ENCODE measurements at regions not wholly inside any gene's neighbourhood (a gene's known extent, or its start where the extent isn't known, plus 50 kb on each side); places are given as distances from the start of the nearest gene placed in this dataset.

- H3K27ac ChIP-seq (ENCODE audit: low read depth in 2 of 2, low read length in 1 of 2), result no peak overlapping the region
- POLR2A ChIA-PET, result no interaction called here
- TF ChIP-seq POLR2AphosphoS5 (IDR thresholded peaks at IDR 0.05; ENCODE audit: low read depth, low read length), result no peak
- TF ChIP-seq, protein P1, sequence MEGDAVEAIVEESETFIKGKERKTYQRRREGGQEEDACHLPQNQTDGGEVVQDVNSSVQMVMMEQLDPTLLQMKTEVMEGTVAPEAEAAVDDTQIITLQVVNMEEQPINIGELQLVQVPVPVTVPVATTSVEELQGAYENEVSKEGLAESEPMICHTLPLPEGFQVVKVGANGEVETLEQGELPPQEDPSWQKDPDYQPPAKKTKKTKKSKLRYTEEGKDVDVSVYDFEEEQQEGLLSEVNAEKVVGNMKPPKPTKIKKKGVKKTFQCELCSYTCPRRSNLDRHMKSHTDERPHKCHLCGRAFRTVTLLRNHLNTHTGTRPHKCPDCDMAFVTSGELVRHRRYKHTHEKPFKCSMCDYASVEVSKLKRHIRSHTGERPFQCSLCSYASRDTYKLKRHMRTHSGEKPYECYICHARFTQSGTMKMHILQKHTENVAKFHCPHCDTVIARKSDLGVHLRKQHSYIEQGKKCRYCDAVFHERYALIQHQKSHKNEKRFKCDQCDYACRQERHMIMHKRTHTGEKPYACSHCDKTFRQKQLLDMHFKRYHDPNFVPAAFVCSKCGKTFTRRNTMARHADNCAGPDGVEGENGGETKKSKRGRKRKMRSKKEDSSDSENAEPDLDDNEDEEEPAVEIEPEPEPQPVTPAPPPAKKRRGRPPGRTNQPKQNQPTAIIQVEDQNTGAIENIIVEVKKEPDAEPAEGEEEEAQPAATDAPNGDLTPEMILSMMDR (IDR thresholded peaks at IDR 0.05), result no peak
- TF ChIP-seq, protein P2, sequence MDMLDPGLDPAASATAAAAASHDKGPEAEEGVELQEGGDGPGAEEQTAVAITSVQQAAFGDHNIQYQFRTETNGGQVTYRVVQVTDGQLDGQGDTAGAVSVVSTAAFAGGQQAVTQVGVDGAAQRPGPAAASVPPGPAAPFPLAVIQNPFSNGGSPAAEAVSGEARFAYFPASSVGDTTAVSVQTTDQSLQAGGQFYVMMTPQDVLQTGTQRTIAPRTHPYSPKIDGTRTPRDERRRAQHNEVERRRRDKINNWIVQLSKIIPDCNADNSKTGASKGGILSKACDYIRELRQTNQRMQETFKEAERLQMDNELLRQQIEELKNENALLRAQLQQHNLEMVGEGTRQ (IDR thresholded peaks at IDR 0.05; ENCODE audit: borderline replicate concordance, low read depth, low read length), result no peak
- TF ChIP-seq FOXJ3 (CRISPR knock-in tag; IDR thresholded peaks at IDR 0.05), result no peak
- TF ChIP-seq RFX5 (IDR thresholded peaks at IDR 0.05; ENCODE audit: low read length), result no peak
- no peak for TF ChIP-seq YY1 (IDR thresholded peaks at IDR 0.05; ENCODE audit: low read depth)
- TF ChIP-seq MAX (IDR thresholded peaks at IDR 0.05; ENCODE audit: low read depth), result no peak
- no peak for TF ChIP-seq RAD21 (IDR thresholded peaks at IDR 0.05; ENCODE audit: low read length)
- no peak for TF ChIP-seq CHD2 (IDR thresholded peaks at IDR 0.05; ENCODE audit: low read length, partially characterized antibody)
- TF ChIP-seq ELF1 (IDR thresholded peaks at IDR 0.05), result no peak
- TF ChIP-seq, protein P3, sequence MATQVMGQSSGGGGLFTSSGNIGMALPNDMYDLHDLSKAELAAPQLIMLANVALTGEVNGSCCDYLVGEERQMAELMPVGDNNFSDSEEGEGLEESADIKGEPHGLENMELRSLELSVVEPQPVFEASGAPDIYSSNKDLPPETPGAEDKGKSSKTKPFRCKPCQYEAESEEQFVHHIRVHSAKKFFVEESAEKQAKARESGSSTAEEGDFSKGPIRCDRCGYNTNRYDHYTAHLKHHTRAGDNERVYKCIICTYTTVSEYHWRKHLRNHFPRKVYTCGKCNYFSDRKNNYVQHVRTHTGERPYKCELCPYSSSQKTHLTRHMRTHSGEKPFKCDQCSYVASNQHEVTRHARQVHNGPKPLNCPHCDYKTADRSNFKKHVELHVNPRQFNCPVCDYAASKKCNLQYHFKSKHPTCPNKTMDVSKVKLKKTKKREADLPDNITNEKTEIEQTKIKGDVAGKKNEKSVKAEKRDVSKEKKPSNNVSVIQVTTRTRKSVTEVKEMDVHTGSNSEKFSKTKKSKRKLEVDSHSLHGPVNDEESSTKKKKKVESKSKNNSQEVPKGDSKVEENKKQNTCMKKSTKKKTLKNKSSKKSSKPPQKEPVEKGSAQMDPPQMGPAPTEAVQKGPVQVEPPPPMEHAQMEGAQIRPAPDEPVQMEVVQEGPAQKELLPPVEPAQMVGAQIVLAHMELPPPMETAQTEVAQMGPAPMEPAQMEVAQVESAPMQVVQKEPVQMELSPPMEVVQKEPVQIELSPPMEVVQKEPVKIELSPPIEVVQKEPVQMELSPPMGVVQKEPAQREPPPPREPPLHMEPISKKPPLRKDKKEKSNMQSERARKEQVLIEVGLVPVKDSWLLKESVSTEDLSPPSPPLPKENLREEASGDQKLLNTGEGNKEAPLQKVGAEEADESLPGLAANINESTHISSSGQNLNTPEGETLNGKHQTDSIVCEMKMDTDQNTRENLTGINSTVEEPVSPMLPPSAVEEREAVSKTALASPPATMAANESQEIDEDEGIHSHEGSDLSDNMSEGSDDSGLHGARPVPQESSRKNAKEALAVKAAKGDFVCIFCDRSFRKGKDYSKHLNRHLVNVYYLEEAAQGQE (IDR thresholded peaks at IDR 0.05; ENCODE audit: low read depth, low read length), result no peak
- no peak for TF ChIP-seq MEF2A (IDR thresholded peaks at IDR 0.05; ENCODE audit: borderline replicate concordance, low read depth)
- no peak for TF ChIP-seq FOSL2 (IDR thresholded peaks at IDR 0.05; ENCODE audit: borderline replicate concordance, low read depth)
- TF ChIP-seq RCOR1 (IDR thresholded peaks at IDR 0.05; ENCODE audit: low read length), result no peak
- TF ChIP-seq, protein P4, sequence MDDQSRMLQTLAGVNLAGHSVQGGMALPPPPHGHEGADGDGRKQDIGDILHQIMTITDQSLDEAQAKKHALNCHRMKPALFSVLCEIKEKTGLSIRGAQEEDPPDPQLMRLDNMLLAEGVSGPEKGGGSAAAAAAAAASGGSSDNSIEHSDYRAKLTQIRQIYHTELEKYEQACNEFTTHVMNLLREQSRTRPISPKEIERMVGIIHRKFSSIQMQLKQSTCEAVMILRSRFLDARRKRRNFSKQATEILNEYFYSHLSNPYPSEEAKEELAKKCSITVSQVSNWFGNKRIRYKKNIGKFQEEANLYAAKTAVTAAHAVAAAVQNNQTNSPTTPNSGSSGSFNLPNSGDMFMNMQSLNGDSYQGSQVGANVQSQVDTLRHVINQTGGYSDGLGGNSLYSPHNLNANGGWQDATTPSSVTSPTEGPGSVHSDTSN (IDR thresholded peaks at IDR 0.05), result no peak
- TF ChIP-seq TCF12 (IDR thresholded peaks at IDR 0.05), result no peak
- no peaks in the 10 kb centered on the region for H3K79me2 ChIP-seq (ENCODE audit: insufficient read depth)
- no peaks in the 10 kb centered on the region for H3K9me2 ChIP-seq
- H3K4me1 ChIP-seq (ENCODE audit: control insufficient read depth in 1 of 2, insufficient read depth in 2 of 2, low read depth in 1 of 2, low read length in 1 of 2), result no peaks in the 10 kb centered on the region
- CTCF ChIA-PET, result no interaction called here
- H3K36me3 ChIP-seq (replicated peaks in 1 of 2; ENCODE audit: control insufficient read depth in 1 of 2, insufficient read depth in 2 of 2, low read length in 1 of 2), result no peaks in the 10 kb centered on the region
- no peak overlapping the region for H3K4me2 ChIP-seq
- no peak overlapping the region for H3K9ac ChIP-seq
- no peak overlapping the region for H2AFZ ChIP-seq (ENCODE audit: low read depth)
- H4K20me1 ChIP-seq (ENCODE audit: insufficient read depth), result no peaks in the 10 kb centered on the region
- WGBS (ENCODE audit: low lambda C conversion rate), result 61% methylated on average over 5 of the region's 5 CpGs
- no peaks in the 10 kb centered on the region for H3K9me3 ChIP-seq
- DNase-seq, result no peak
- no peaks in the 10 kb centered on the region for H3F3A ChIP-seq (replicated peaks; ENCODE audit: insufficient read depth)
- H3K27me3 ChIP-seq (ENCODE audit: insufficient read depth), result no peaks in the 10 kb centered on the region
- H3K4me3 ChIP-seq (ENCODE audit: low read depth in 2 of 2, low read length in 1 of 2), result no peak overlapping the region
Observed at GRCh38 chr3:160098261-160098908, 109.8 kb downstream of the IL12A start.

Data from SK-N-SH (cell line).